Daoy (cell line): ENCODE measurements at regions not wholly inside any gene's neighbourhood (a gene's known extent, or its start where the extent isn't known, plus 50 kb on each side); places are given as distances from the start of the nearest gene placed in this dataset.

Experiments
- DNase-seq: peaks from one replicate; pipeline ENCODE4 v3.0.0-alpha.2; 2015; ENCODE audit warnings: low read depth

DNA sequence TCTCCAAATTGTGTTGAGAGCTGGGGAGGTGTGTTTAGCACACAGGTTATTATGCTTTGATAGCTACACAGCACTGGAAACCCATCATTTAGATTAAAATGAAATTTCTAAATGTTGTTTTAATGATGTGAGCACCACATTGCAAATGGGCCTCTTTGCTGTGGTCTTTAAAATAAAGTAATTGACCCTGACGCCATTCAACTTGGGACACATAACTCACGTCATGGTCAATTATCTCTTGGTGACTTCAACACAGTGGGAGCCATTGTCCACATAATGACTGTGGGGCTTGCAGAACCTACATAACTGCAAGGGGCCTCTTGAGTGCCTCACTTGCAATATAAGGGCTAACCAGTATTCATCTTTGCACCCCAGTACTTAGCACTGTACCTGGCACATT is 280.4 kb downstream of the HLX start:
- DNase-seq, result no peak

GRCh38 chr1:221161571-221162041 is 282.4 kb downstream of the HLX start:
- no peak for DNase-seq

- no peak for DNase-seq
Measured at GRCh38 chr1:221162352-221162751, 283.1 kb downstream of the HLX start.

GRCh38 chr1:221162939-221163338 is 283.7 kb downstream of the HLX start:
- no peak for DNase-seq

DNA sequence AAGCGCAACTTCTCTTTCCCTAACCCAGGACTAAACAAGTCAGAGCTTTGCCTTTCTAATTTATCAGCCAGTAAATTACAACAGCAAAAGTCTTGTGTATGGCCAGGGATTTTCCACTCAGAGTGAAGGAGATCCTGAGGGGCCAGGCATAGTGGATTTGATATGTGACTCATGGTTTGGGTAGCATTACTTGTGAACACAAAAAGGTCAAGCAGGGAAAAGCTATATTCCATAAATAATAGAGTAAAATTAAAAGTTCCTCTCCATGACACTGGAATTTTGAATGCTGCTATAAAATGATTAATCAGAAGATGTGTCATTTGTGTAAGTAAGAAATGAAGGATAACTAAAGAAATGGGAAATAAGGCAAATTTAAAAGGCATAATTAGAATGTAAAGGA is 284.8 kb downstream of the HLX start:
- DNase-seq, result no peak

DNA sequence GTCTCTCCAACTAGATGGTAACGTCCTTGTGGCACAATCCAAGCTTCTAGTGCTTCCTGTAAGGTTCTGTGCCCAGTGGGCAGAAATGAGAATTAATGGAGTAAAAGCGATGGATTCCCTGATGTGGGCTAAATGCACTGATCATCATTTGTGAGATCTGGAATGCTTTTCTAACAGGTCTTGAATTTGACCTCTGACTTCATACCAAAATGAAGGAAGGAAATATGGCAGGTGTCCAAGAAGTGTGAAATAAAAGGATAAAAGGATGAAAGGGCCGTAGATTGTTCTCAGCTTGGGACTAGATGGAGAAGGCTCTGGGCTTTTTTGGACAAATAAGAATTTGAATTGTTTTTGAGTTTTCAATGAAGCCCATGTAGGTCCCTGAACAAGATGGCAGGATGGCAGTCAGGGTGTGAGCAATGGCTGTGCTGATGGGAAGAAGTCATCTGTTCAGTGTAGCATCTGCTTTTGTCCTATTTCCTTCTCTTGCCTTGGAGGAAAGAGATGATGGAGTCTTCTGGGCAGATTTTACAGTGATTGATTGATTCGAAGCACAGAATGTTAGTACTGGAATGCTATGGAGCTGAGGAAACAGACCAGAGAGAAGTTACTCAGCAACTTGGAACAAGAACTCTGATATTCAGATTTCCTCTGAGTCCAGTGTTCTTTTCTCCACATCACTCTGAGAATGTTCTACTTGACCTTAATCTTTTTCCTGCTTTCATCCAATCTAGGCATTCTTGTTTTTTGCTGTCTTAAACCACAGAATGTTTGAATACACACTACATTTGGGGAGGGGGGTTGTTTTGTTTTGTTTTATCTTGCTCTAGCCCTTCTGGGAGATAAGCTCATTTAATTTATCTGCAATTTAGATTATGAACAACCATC is 286.0 kb downstream of the HLX start:
- DNase-seq, result no peak

DNA sequence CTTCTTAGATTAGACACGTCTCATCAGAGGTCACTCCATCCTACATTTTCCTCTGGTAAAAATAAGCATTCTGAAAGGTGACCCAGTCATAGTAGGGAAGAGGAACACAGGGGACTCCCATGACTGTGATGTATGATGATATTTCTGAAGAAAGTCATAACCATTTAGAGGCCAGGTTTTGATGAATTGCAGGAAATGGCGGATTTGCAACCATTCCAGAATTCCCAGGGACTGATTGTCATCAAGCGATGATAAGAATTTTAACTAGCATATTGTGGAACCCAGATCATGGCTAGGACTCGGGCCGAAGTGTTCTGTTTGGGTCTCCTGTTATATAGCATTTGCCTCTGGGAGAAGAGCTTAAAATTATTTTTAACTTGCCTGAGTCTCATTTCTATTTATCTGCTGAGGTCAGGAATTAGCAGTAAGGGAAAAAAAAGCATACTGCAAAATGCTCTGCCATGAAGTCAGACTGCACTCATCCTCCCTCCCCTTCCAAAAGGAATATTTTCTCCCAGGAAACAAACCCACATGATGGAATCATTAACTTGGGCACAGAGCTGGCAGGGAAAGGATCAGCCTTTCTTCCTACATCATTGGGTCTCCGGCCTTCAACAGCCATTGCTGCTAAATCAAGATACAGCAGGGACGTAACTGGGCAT is 286.7 kb downstream of the HLX start:
- no peak for DNase-seq

GRCh38 chr1:221166559-221167318 is 287.5 kb downstream of the HLX start:
- no peak for DNase-seq

- DNase-seq, result peak; percentile 42
Measured at GRCh38 chr1:221169447-221169889, 290.2 kb downstream of the HLX start.

DNA sequence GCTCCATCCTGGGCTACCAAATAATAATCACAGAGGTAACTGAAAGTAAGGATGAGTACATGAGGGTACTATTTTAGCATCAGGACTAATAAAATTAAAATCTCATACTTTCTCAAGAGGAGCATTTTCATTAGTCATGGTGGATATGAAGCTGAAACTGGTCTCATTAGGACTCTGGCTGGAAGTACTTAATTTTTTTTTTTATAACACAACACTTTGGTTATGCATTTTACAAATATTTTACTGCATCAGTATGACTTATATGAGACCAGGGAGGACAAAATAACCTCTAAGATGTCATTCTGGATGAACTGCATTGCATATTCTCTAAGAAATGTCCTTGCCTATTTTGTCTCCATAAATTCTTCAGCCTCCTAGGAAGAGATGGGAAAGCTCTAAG is 290.9 kb downstream of the HLX start:
- DNase-seq, result no peak

DNA sequence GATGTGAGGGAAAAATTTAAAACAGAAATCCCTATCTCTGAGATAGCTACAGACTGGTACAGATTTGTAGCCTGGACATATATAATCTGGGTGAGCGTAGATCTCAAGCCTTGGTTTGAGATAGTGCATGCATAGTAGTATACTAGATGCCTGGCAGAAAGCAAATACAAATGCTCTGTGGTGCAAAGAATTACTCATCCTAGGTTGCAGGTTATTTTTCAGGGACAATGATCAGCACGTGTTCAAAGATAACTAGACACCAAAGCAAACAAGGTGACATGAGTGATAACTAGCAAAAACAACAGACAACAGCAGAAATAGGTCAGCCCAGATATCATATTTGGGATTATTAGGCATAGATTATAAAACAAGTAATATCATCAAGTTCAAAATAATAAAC is 292.5 kb downstream of the HLX start:
- DNase-seq, result no peak

- DNase-seq, result no peak
Measured at GRCh38 chr1:221172841-221173240, 293.6 kb downstream of the HLX start.

GRCh38 chr1:221174330-221174993 is 295.2 kb downstream of the HLX start:
- no peak for DNase-seq

- DNase-seq, result no peak
Measured at GRCh38 chr1:221175249-221175648, 296.0 kb downstream of the HLX start.

DNA sequence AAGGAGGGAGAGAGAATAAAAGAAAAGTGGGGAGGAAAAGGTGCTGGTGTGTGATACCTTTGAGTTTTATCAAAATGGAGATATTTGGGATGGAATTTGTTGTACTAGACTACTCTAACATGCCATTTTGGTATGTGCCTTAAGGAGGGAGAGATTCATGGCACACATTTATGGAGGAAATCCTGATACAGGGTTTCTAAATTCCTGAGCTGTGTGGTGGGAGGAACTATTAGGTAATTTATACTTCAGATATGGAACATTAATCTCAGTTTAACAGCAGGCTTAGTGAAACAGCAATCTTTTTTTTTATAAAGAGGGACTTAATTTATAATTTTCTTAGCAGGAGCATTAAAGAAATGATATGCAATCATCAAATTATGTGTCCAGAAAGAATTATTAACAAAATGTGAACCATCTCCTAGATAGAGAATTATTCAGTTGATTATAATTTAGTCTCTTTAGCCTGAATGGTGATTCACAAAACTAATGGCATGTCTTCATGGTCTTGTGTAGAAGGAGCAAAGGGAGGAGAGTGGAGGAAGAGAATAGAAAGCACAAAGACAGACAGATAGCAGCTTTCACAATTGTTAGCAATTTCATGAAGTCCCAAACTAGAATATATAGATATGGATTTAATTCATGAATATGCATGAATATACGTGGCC is 301.6 kb downstream of the HLX start:
- DNase-seq, result no peak

- no peak for DNase-seq
Measured at GRCh38 chr1:221182791-221183533, 303.7 kb downstream of the HLX start.

DNA sequence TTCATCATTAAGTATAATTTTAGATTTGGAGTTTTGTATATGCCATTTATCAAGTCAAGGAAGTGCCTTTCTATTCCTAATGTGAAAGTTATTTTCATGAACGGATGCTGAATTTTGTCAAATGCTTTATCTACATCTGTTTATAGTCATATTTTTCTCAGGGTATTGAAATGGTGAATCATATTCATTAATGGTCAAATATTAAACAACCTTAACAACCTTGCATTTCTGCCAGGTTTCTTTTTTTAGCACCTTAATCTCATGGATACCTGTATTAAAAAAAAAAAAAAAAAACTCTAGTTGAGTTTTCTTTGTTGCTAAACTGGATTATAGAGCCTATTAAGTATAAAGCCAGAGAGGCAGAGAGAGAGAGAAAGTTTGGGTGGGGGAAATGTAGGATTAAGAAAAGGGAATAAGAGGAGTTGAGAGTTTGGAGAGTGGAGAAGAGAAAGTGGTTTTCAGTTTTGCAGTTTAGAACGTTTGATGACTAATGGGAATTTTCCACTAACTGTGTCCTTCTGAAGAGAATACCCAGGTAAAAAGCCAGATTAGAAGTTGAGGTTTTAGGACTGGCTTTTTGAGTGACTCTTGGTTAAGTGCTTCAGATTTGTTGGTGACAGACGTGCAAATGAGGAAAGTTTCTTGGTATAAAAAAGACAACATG is 305.0 kb downstream of the HLX start:
- no peak for DNase-seq

GRCh38 chr1:221187174-221187573 is 307.9 kb downstream of the HLX start:
- DNase-seq, result no peak

DNA sequence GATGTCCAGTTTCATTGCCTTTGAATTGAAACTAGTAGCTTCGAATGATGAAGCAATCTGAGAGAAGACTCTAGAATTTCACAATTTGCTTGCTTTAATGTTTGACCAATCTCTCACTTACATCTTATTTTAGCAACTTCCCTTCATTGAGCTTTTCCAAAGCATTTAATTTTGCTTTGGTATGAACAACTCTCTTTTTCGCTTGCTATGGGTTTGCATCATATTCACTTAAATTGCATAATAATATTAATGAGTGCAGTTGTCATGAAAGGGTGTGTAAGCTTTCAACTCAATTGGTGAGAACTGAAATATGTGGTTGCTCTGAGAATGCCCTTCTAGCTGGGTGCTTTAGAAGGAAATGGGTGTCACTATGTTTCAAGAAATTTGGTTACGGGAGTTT is 309.2 kb downstream of the HLX start:
- no peak for DNase-seq

DNA sequence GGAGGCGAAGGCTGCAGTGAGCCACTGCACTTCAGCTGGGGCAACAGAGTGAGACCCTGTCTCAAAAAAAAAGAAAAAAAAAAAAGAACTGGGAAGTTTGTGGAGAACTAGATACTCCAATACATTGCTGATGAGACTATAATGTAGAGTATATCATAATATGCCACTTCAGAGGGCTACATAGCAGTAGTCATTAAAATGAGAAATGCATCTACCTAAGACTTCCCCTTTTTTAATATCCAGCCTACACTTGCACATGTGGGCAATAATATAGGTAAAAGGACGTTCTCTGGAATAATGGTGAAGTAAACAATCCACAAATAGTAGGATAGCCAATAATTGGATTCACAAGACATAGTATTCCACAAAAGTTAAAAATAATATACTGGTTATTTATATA is 311.0 kb downstream of the HLX start:
- DNase-seq, result no peak
